Stimulated activated CD8-positive, alpha-beta memory T cell treated with anti-CD3 and anti-CD28 coated beads, Interleukin-12 subunit alpha, Interleukin-12 subunit beta, amount 100 ng/mL, for 1 hour (primary cell): ENCODE measurements at regions not wholly inside any gene's neighbourhood (a gene's known extent, or its start where the extent isn't known, plus 50 kb on each side); places are given as distances from the start of the nearest gene placed in this dataset.

ENCODE experiments used
- DNase-seq: peaks from one replicate; pipeline ENCODE4 v3.0.0-alpha.2; 2020; ENCODE audit warnings: low read depth

- DNase-seq: no peak
These were observed 257.0 kb downstream of the HHIPL2 start for GRCh38 chr1:222290866-222291265.

DNA sequence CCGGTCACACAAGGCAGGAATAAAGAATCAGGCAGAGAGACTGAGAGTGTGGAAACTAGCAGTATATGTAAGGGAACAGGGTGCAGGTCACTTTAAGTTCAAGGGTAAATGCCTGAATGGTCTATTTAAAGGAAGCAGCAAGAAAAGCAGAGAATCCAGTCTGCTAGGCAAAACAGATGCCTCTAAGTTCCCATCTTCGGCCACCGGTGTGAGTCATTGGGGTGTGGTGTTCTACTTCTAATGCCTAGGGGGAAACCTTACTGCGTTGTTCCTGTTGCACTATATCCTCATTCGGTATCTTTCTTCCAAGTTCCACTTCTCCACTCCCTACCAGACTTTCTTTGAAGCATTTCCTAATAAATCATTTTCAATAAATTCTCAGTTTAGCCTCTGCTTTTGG is 259.9 kb downstream of the HHIPL2 start:
- DNase-seq: no peak

DNA sequence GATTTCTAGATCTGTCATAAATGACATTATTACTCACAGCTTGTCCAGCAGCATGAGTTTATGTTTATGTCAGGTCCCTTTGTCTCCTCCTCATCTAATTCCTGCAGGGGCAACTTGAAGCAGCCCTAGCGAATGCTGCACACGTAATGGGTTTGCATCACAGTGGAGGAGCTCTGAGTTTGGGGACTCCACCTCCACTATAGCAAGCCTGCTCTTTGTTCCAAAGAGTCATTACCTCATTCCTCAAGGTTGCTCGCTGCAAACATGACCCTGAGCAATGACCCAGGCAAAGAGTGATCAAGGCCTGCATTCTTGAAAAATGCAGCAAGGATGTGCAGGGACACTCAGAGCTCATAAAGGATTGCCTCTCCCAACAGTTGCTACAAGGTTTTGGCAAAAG is 261.9 kb downstream of the HHIPL2 start:
- DNase-seq: no peak

DNA sequence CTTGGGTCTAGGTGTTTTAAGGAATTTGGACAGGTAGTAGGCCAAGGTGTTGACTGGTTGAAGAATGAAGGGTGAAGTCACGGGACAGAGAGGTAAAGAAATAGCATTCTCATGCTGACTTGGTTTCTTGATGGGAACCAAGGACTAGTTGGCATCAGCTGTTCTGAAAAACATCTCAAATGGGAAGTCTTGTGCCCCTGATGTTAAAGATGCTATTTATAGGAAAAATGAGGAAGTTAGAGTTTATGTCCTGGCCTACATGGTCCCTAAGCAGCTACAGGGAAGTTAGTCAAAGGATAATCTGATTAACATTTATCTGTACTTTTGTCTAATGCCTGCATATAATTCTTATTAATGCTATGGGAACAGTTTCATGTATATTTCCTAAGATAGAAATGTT is 262.4 kb downstream of the HHIPL2 start:
- no peak for DNase-seq

DNA sequence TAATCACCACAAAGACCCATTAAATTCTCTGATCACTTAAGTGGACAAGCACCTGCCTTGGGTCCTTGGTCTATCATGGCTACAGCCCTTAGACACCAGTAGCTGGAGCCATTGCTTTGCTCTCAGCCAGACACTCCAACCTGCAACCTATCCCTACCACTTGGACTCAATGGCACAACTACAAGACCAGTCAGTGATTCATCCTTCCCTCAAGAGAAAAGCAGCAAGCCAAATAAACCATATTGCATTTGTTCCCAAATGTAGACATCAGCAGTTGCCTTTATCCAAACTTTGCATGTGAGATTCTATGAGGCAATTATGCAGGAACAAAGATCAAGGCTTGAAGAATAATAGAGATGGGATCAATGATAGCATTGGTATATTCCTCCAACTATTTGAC is 263.4 kb downstream of the HHIPL2 start:
- no peak for DNase-seq

DNA sequence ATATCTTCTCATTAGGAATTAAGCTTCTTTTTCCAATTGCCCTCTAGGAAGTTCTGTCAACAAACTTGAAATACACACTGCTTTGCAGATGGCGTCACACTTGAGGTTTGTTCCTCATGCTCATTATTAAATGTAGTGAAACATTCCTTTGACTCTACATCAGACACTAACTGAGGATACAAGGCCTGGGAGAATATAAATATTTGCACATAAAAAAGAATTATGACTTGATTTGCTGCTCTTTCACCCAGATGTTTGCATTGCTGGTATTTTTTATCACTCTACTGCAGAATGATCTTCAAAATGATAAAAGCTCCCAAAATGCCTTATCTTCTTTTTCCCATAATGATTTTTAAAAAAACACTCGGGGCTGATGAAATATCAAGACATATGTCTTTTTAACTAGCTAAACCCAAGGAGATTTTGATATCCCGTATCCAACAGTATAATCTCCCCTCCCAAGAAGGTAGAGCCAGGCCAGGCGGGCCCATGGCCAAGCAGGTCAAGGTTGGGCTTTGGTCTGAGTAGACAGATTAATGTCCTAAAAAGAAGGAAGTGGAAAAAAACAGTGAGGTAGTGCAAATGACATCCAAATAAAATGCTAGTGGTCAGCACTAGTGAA is 264.6 kb downstream of the HHIPL2 start:
- DNase-seq: no peak

DNA sequence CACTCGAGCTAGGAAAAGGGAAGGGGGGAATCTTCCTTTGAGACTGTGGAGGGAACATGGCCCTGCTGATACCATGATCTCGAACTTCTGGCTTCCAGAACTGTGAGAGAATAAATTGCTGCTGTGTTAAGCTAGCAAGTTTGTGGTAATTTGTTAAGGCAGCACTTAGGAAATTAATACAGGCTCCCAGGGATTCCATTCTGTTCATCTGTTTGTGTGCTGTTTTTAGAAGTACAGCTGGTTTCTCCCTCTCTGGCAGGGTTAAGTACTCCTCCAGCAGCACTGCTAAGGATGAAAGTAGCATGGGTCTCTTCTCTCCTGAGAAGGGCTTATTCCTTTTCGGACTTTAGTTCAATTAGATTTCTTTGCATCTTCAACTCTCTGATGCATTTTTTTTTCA is 268.3 kb downstream of the HHIPL2 start:
- DNase-seq: no peak

GRCh38 chr1:222278501-222278900 is 269.4 kb downstream of the HHIPL2 start:
- no peak for DNase-seq

DNA sequence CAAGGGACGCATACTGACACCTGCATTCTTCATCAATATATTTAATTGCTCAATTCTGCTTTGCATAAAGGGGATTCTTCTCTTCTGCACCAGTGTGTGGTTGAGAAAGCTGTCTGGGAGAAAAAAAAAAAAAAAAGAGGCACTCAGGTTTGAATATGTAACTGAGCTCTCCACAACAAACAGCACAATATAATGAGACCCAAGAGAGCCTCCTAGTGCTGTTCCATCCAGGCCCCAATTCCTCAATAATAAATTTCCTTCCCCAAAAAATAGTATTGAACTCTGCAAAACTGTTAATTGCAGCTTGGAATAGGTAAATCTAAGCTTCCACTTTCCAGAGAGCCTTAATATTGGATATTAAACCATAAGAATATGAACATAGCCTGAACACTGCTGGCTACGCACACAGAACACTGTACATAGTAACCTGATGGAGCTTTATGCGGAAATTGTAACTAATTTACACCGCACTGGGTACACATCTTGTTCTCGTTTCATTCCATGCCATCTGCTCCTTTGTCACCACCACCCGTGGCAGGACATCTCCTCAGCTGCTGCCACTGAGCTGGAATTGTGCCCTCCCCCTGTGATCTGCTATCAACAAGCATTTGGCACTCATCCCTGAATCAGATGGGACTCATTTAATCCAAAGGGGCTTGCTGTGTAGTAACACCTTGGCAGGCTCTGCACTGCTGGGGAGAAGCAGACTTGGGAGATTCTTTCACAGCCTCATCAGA is 272.0 kb downstream of the HHIPL2 start:
- no peak for DNase-seq

DNA sequence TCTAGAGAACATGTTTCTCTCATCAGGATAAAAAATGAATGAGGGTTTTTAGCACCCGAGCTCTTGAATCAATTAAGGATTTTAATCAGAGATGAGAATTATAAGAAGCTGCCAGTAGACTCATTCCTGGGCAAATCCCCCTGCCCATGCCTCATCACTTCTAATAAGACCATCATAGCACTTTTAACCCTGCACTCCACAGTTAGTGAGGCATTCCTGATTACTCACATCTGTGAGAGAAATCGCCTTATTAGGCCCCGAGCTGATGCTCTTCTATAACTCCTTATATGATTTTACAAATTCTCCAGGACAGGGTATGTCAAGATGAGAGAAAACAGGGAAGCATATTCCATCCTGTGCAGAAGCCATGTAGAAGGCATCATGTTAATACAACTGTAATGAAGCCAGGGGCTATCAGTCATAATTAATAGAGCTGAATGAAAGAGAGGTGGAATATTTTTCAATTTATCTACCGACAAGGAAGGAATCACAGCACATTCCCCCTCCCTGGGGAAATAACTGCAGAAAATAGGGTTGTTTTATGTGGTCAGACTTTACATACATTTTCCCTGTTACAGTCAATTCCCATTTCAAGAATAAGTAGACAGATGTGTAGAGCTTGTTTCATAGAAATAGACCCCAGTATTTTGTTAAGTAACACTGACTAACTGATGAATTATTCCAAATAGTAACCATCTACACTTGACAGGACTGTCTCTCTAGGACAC is 272.7 kb downstream of the HHIPL2 start:
- no peak for DNase-seq

- DNase-seq: no peak
These were observed 281.4 kb downstream of the HHIPL2 start for GRCh38 chr1:222266223-222267196.

DNA sequence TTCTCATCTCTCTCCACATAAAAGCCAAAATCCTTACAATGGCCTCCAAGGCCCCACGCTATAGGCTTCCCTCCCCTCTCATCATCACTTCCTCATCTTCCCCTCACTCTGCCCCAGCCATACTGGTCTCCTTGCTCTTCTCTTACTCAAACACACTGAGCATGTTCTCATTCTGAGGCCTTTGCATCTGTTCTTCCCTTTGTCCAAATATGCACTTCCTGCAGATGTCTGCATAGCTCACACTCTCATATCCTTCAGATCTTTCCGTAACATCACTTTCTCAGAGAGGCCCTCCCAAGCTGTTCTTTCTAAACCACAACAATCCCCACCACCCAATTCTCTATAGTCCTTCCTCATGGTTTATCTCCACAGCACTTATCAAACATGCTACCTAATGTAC is 284.1 kb downstream of the HHIPL2 start:
- no peak for DNase-seq

DNA sequence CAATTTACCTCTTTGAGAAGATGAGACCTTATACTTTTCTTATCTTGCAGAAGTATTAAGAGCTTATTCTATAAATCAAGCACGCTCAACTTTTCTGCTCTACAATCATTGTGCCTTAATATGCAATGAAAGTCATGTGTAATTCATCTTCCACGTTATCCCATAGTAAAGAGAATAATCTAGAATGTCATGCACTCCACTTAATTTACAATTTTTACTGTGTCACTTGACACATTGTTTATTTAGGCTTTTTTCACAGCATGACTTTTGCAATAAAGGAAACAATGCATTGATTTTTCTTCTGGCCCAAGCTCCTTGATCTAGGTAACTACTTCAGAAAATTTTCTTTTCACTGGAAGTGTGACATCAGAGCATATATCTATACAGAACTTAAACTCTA is 290.9 kb downstream of the HHIPL2 start:
- no peak for DNase-seq

GRCh38 chr1:222256058-222256457 is 291.8 kb downstream of the HHIPL2 start:
- DNase-seq: no peak

- no peak for DNase-seq
These were observed 295.1 kb downstream of the HHIPL2 start for GRCh38 chr1:222252788-222253187.

- no peak for DNase-seq
These were observed 296.1 kb downstream of the HHIPL2 start for GRCh38 chr1:222251847-222252246.

- DNase-seq: no peak
These were observed 297.5 kb downstream of the HHIPL2 start for GRCh38 chr1:222250376-222250775.

- no peak for DNase-seq
These were observed 300.0 kb downstream of the HHIPL2 start for GRCh38 chr1:222247811-222248310.

DNA sequence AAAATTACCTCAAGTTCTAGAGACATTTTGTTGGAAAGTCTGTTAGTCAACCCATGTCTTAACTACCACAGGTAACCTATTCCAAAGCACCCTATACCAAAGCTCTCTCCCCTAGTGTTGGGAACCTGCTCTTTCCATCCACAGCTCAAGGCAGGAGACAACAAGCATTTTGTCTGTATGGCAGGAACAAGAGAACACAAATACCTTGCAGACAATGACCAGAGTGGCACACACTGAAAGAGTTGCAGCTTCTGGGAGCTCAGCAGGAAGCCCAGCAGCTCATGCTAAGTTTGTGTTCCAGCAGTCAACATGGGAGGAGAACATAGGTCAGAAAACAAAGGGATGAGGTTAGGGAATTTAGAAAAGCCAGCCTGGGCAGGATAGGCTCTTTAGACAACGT is 300.8 kb downstream of the HHIPL2 start:
- DNase-seq: no peak

DNA sequence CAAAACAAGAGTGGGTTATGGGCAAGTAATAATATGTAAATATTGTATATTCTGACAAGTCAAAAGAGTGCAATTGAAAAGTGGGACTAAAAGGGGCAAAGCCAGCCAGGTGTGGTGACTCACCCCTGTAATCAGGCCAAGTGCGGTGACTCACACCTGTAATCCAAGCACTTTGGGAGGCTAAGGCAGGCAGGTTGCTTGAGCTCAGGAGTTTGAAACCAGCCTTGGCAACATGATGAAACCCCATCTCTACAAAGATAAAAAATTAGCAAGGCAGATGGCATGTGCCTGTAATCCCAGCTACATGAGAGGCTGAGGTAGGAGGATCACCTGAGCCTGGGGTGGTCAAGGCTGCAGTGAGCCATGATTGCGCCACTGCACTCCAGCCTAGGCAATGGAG is 304.0 kb downstream of the HHIPL2 start:
- DNase-seq: no peak

GRCh38 chr1:222242492-222242891 is 305.4 kb downstream of the HHIPL2 start:
- no peak for DNase-seq

DNA sequence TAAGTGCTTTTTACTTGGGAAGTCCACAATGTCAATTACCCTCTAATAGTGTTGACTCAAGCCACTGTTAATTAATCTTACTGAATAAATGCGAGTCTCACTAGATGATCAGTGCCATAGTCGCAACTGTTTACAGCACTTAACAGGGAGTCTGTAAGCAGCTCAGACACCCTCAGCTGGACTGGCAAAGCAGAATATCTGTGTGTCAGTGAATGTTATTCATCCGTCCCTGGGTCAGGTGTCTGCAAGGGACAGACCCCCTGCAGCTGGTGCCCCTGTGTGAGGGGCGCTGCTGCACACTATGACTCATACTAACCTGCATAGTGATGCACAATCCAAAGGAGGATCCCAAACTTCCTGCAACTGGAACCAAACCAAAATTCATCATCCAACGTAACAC is 306.5 kb downstream of the HHIPL2 start:
- DNase-seq: no peak
